Endodermal cell (in vitro differentiated cells): ENCODE measurements at regions not wholly inside any gene's neighbourhood (a gene's known extent, or its start where the extent isn't known, plus 50 kb on each side); places are given as distances from the start of the nearest gene placed in this dataset.

Experiments
- DNase-seq: peaks from one replicate; pipeline ENCODE4 v3.0.0-alpha.2; 2017
- H3K27ac ChIP-seq: 2 replicates; pipeline ENCODE4 v1.5.1; 2013; ENCODE audit warnings: mild to moderate bottlenecking, low read depth, low read length, moderate library complexity
- H3K27me3 ChIP-seq: 2 replicates; pipeline ENCODE4 v1.6.1; 2013; ENCODE audit warnings: mild to moderate bottlenecking, low read length, moderate library complexity; ENCODE audit not compliant: insufficient read depth, control insufficient read depth, poor library complexity, severe bottlenecking
- H3K36me3 ChIP-seq: 2 replicates; pipeline ENCODE4 v1.7.0; 2013; ENCODE audit warnings: mild to moderate bottlenecking, low read length, moderate library complexity; ENCODE audit not compliant: control insufficient read depth, insufficient read depth
- H3K4me1 ChIP-seq: one replicate; pipeline ENCODE4 v1.7.0; 2013; ENCODE audit warnings: low read length; ENCODE audit not compliant: control insufficient read depth, insufficient read depth
- H3K4me3 ChIP-seq: 2 replicates; pipeline ENCODE4 v1.5.1; 2013; ENCODE audit warnings: mild to moderate bottlenecking, low read length, moderate library complexity
- H3K9ac ChIP-seq: 2 replicates; pipeline ENCODE4 v1.6.1; 2013; ENCODE audit warnings: mild to moderate bottlenecking, low read length, moderate library complexity; ENCODE audit not compliant: poor library complexity, severe bottlenecking; ENCODE audit errors: extremely low read depth
- H3K9me3 ChIP-seq: 2 replicates; pipeline ENCODE4 v1.6.1; 2013; ENCODE audit warnings: mild to moderate bottlenecking, low read length, moderate library complexity; ENCODE audit not compliant: control insufficient read depth
- H3K27ac Mint-ChIP-seq: 2 replicates; pipeline ENCODE4 v1.8.0; 2020; ENCODE audit warnings: mixed read lengths
- H3K27me3 Mint-ChIP-seq: 2 replicates; pipeline ENCODE4 v1.8.0; 2021; ENCODE audit warnings: mild to moderate bottlenecking, mixed read lengths; ENCODE audit not compliant: insufficient read depth
- H3K36me3 Mint-ChIP-seq: 2 replicates; pipeline ENCODE4 v1.8.0; 2020; ENCODE audit warnings: low read depth, mixed read lengths
- H3K4me1 Mint-ChIP-seq: 2 replicates; pipeline ENCODE4 v1.8.0; 2020; ENCODE audit warnings: mixed read lengths
- H3K4me3 Mint-ChIP-seq: 2 replicates; pipeline ENCODE4 v1.8.0; 2020; ENCODE audit warnings: mild to moderate bottlenecking, moderate library complexity, mixed read lengths
- H3K9me3 Mint-ChIP-seq: 2 replicates; pipeline ENCODE4 v1.8.0; 2020; ENCODE audit warnings: mild to moderate bottlenecking, mixed read lengths
- CTCF ChIP-seq: fragments of 200-600 bp; sonication (generic); conservative IDR thresholded peaks from 2 replicates; pipeline ENCODE4 v1.5.0; 2021; ENCODE audit warnings: antibody characterized with exemption, mild to moderate bottlenecking
- WGBS, 2 experiments: methylation state at CpG; one replicate each; pipeline versions ENCODE4 v1.1.5 to v1.1.7; 2013; ENCODE audit warnings: missing lambda C conversion rate in 2 of 2, mixed read lengths in 1 of 2; ENCODE audit not compliant: insufficient coverage in 1 of 2, insufficient read length in 1 of 2; 5-methylcytosine and 5-hydroxymethylcytosine counted together

GRCh38 chrX:148203531-148203930 lies 222.4 kb downstream of the FMR1NB start:
- H3K4me3 ChIP-seq, result no peak overlapping the region
- no peak overlapping the region for H3K27ac ChIP-seq
- H3K36me3 ChIP-seq, result no peaks in the 10 kb centered on the region
- H3K27me3 ChIP-seq, result no peaks in the 10 kb centered on the region
- no peaks in the 10 kb centered on the region for H3K9me3 ChIP-seq
- WGBS, 2 experiments, result no CpG with 5 or more reads among the region's 3 CpGs
- no peak for TF ChIP-seq CTCF
- Mint-ChIP-seq H3K27me3 (no peaks in the 10 kb centered on the region), H3K36me3 (no peaks in the 10 kb centered on the region), H3K4me3 (no peak overlapping the region), H3K4me1 (no peaks in the 10 kb centered on the region), H3K27ac (no peak overlapping the region), H3K9me3 (peaks cover 40% of the 10 kb centered on the region)
- no peaks in the 10 kb centered on the region for H3K4me1 ChIP-seq
- no peak overlapping the region for H3K9ac ChIP-seq
- DNase-seq, result no peak

GRCh38 chrX:148204195-148204594 lies 223.1 kb downstream of the FMR1NB start:
- Histone ChIP-seq H3K9me3 (no peaks in the 10 kb centered on the region), H3K27me3 (no peaks in the 10 kb centered on the region), H3K36me3 (no peaks in the 10 kb centered on the region), H3K4me1 (no peaks in the 10 kb centered on the region), H3K27ac (no peak overlapping the region), H3K4me3 (no peak overlapping the region), H3K9ac (no peak overlapping the region)
- no peak for TF ChIP-seq CTCF
- no peak for DNase-seq
- no peaks in the 10 kb centered on the region for H3K4me1 Mint-ChIP-seq
- no peaks in the 10 kb centered on the region for H3K36me3 Mint-ChIP-seq
- H3K9me3 Mint-ChIP-seq, result peaks cover 39% of the 10 kb centered on the region
- no peak overlapping the region for H3K4me3 Mint-ChIP-seq
- H3K27me3 Mint-ChIP-seq, result no peaks in the 10 kb centered on the region
- no CpG with 5 or more reads among the region's 1 CpG for WGBS, 2 experiments
- H3K27ac Mint-ChIP-seq, result no peak overlapping the region

- H3K9ac ChIP-seq, result no peak overlapping the region
- Mint-ChIP-seq H3K4me1 (no peaks in the 10 kb centered on the region), H3K36me3 (no peaks in the 10 kb centered on the region), H3K4me3 (no peak overlapping the region), H3K27me3 (no peaks in the 10 kb centered on the region), H3K27ac (no peak overlapping the region), H3K9me3 (peaks cover 30% of the 10 kb centered on the region)
- H3K27ac ChIP-seq, result no peak overlapping the region
- no peaks in the 10 kb centered on the region for H3K9me3 ChIP-seq
- no CpG with 5 or more reads among the region's 1 CpG for WGBS, 2 experiments
- H3K4me1 ChIP-seq, result no peaks in the 10 kb centered on the region
- H3K27me3 ChIP-seq, result no peaks in the 10 kb centered on the region
- H3K36me3 ChIP-seq, result no peaks in the 10 kb centered on the region
- no peak for DNase-seq
- no peak overlapping the region for H3K4me3 ChIP-seq
- TF ChIP-seq CTCF, result no peak
These were observed 233.6 kb downstream of the FMR1NB start for GRCh38 chrX:148214786-148215185.
